ENCODE measurements at regions not wholly inside any gene's neighbourhood (a gene's known extent, or its start where the extent isn't known, plus 50 kb on each side); places are given as distances from the start of the nearest gene placed in this dataset.

GRCh38 chr22:23518376-23519187 lies 61.5 kb downstream of the IGLL1 start:
- Histone ChIP-seq H3K9me3 (no peaks in the 10 kb centered on the region), H3K4me3 (no peak overlapping the region), H3K4me1 (peaks cover 23 to 35% (median 30%) of the 10 kb centered on the region in 4 donors), H3K27me3 (peaks cover 0 to 10% (median 0%) of the 10 kb centered on the region in 3 donors), H3K36me3 (no peaks in the 10 kb centered on the region), H3K27ac (peak overlapping the region in 1 of 5 donors; percentile 94)
- intact Hi-C loops (cut with DNase I; ENCODE audit: low total_unique reads) = no loop called here
- TF ChIP-seq, protein P1, sequence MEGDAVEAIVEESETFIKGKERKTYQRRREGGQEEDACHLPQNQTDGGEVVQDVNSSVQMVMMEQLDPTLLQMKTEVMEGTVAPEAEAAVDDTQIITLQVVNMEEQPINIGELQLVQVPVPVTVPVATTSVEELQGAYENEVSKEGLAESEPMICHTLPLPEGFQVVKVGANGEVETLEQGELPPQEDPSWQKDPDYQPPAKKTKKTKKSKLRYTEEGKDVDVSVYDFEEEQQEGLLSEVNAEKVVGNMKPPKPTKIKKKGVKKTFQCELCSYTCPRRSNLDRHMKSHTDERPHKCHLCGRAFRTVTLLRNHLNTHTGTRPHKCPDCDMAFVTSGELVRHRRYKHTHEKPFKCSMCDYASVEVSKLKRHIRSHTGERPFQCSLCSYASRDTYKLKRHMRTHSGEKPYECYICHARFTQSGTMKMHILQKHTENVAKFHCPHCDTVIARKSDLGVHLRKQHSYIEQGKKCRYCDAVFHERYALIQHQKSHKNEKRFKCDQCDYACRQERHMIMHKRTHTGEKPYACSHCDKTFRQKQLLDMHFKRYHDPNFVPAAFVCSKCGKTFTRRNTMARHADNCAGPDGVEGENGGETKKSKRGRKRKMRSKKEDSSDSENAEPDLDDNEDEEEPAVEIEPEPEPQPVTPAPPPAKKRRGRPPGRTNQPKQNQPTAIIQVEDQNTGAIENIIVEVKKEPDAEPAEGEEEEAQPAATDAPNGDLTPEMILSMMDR (IDR thresholded peaks at IDR 0.05) = no peak
- TF ChIP-seq POLR2A (IDR thresholded peaks at IDR 0.05) (no peak), POLR2AphosphoS5 (IDR thresholded peaks at IDR 0.05) (no peak)
- no peak for DNase-seq
- WGBS, 5 donors = 81 to 90% (median 84%) methylated on average over 24 of the region's 24 CpGs

- DNase-seq = no peak
- intact Hi-C loops (cut with DNase I; ENCODE audit: low total_unique reads) = no loop called here
- TF ChIP-seq POLR2AphosphoS5 (IDR thresholded peaks at IDR 0.05) = no peak
- no peak for TF ChIP-seq POLR2A (IDR thresholded peaks at IDR 0.05)
- TF ChIP-seq, protein P1 (IDR thresholded peaks at IDR 0.05) = no peak
- no peak for TF ChIP-seq EP300 (IDR thresholded peaks at IDR 0.05)
- no peak overlapping the region for H3K4me3 ChIP-seq
- H3K27ac ChIP-seq = peak overlapping the region in 1 of 5 donors; percentile 29
- H3K9me3 ChIP-seq = no peaks in the 10 kb centered on the region
- peaks cover 21 to 29% (median 25%) of the 10 kb centered on the region in 4 donors for H3K4me1 ChIP-seq
- 88 to 91% (median 91%) methylated on average over 4 of the region's 4 CpGs for WGBS, 5 donors
- peaks cover 0 to 10% (median 0%) of the 10 kb centered on the region in 3 donors for H3K27me3 ChIP-seq
- no peaks in the 10 kb centered on the region for H3K36me3 ChIP-seq
These were observed 62.2 kb downstream of the IGLL1 start for GRCh38 chr22:23517804-23518375.

- Histone ChIP-seq H3K27ac (no peak overlapping the region), H3K36me3 (no peaks in the 10 kb centered on the region), H3K27me3 (peaks cover 0 to 2% (median 0%) of the 10 kb centered on the region in 3 donors), H3K9me3 (no peaks in the 10 kb centered on the region), H3K4me1 (peaks cover 9 to 20% (median 11%) of the 10 kb centered on the region in 4 donors), H3K4me3 (no peak overlapping the region)
- intact Hi-C loops (cut with DNase I; ENCODE audit: low total_unique reads) = no loop called here
- 82 to 95% (median 89%) methylated on average over 8 to 9 of the region's 9 CpGs for WGBS, 5 donors
- TF ChIP-seq EP300 (IDR thresholded peaks at IDR 0.05) (no peak), POLR2A (IDR thresholded peaks at IDR 0.05) (no peak), POLR2AphosphoS5 (IDR thresholded peaks at IDR 0.05) (no peak)
- TF ChIP-seq, protein P1 (IDR thresholded peaks at IDR 0.05) = no peak
- DNase-seq = no peak
These were observed 63.8 kb downstream of the IGLL1 start for GRCh38 chr22:23516304-23516703.

DNA sequence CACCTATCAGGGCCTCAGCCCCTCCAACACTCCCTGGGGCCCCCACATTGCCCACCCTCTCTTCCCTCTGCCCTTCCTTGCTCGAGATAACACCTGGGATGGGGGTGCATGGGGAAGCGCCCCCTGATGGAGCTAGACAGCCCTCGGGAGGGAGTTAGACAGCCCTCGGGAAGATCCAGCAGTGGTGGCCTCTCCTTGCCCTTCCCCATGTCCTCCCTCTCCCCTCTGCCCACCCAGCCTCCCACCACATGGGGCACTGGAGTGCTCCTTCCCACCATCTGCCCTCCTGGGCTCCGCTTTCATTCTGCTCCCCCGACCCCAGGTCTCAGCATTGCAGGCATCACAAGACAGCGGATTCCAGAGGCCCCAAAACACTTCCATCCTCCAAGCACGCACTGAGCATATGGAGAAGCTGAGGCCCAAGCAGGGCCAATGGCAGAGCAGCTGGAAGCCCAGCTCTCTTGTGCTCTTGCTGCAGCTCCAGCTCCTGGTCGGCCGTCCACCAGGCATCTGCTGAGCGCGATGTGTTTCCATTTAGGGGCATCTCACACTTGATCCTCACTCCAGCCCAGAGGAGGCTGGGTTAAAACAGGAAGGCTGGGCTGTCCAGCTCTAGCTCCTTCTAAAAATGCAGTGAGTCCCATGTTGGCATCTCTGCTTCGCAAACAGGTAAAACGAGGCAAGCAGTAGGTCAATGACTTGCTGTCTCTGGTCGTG lies 65.6 kb downstream of the IGLL1 start:
- TF ChIP-seq POLR2A (IDR thresholded peaks at IDR 0.05) (no peak), EP300 (IDR thresholded peaks at IDR 0.05) (no peak), POLR2AphosphoS5 (IDR thresholded peaks at IDR 0.05) (no peak)
- Histone ChIP-seq H3K27ac (peak overlapping the region in 2 of 5 donors; percentile 20 to 54), H3K9me3 (no peaks in the 10 kb centered on the region), H3K4me1 (peaks cover 0 to 9% (median 0%) of the 10 kb centered on the region in 4 donors), H3K27me3 (no peaks in the 10 kb centered on the region), H3K4me3 (no peak overlapping the region), H3K36me3 (no peaks in the 10 kb centered on the region)
- intact Hi-C loops (cut with DNase I; ENCODE audit: low total_unique reads) = no loop called here
- DNase-seq = no peak
- WGBS, 5 donors = 80 to 93% (median 91%) methylated on average over 13 to 15 of the region's 15 CpGs

All from stomach (tissue), 8 donors.